ENCODE measurements at regions not wholly inside any gene's neighbourhood (a gene's known extent, or its start where the extent isn't known, plus 50 kb on each side); places are given as distances from the start of the nearest gene placed in this dataset.
"Not testable (repeated sequence)": the region's sequence is repeated elsewhere in the genome, so short reads cannot be mapped to it uniquely, and the experiment has no call there.

- no peak for DNase-seq
Measured at GRCh38 chr13:99078017-99078771, 100.3 kb upstream of the DOCK9 start.

GRCh38 chr13:99080131-99080530 lies 102.3 kb upstream of the DOCK9 start:
- no peak for DNase-seq

GRCh38 chr13:99083981-99084380 lies 106.1 kb upstream of the DOCK9 start:
- no peak for DNase-seq

- DNase-seq = no peak
Measured at GRCh38 chr13:99085139-99085807, 107.4 kb upstream of the DOCK9 start.

- no peak for DNase-seq
Measured at GRCh38 chr13:99085808-99086266, 108.0 kb upstream of the DOCK9 start.

- DNase-seq = peak; percentile 47
Measured at GRCh38 chr13:99086267-99087097, 108.6 kb upstream of the DOCK9 start.

GRCh38 chr13:99087098-99087953 lies 109.5 kb upstream of the DOCK9 start:
- peak; percentile 84 for DNase-seq

GRCh38 chr13:99087954-99088491 lies 110.2 kb upstream of the DOCK9 start:
- no peak for DNase-seq

- DNase-seq = no peak
Measured at GRCh38 chr13:99093997-99094396, 106.7 kb upstream of the UBAC2 start.

- DNase-seq = not testable (repeated sequence)
Measured at GRCh38 chr13:99101831-99102230, 98.8 kb upstream of the UBAC2 start.

- DNase-seq = no peak
Measured at GRCh38 chr13:99103536-99103935, 97.1 kb upstream of the UBAC2 start.

- DNase-seq = no peak
Measured at GRCh38 chr13:99104396-99104795, 96.3 kb upstream of the UBAC2 start.

GRCh38 chr13:99105160-99105559 lies 95.5 kb upstream of the UBAC2 start:
- DNase-seq = no peak

- no peak for DNase-seq
Measured at GRCh38 chr13:99113351-99113750, 87.3 kb upstream of the UBAC2 start.

GRCh38 chr13:99118179-99118578 lies 82.5 kb upstream of the UBAC2 start:
- DNase-seq = no peak

- DNase-seq = no peak
Measured at GRCh38 chr13:99119656-99120055, 81.0 kb upstream of the UBAC2 start.

- no peak for DNase-seq
Measured at GRCh38 chr13:99120751-99121150, 79.9 kb upstream of the UBAC2 start.

- no peak for DNase-seq
Measured at GRCh38 chr13:99122171-99122570, 78.5 kb upstream of the UBAC2 start.

GRCh38 chr13:99123101-99124045 lies 77.3 kb upstream of the UBAC2 start:
- DNase-seq = peak; percentile 63

GRCh38 chr13:99124046-99124400 lies 76.6 kb upstream of the UBAC2 start:
- no peak for DNase-seq

- peak; percentile 76 for DNase-seq
Measured at GRCh38 chr13:99124794-99125316, 75.8 kb upstream of the UBAC2 start.

Measured in EL (cell line).